ENCODE measurements at regions not wholly inside any gene's neighbourhood (a gene's known extent, or its start where the extent isn't known, plus 50 kb on each side); places are given as distances from the start of the nearest gene placed in this dataset.

- no peak overlapping the region for H3K27ac ChIP-seq (ENCODE audit: insufficient read depth, low read length)
These were observed 403.0 kb upstream of the HS3ST1 start for GRCh38 chr4:11831739-11832138.

More at GRCh38 chr4:11831739-11832138, 403.0 kb upstream of the HS3ST1 start:
- CTCF ChIA-PET: no interaction called here
- WGBS, 2 experiments (ENCODE audit: extremely low coverage in 2 of 2, insufficient read length in 1 of 2): no CpG with 5 or more reads among the region's 5 CpGs
- H3K18ac ChIP-seq (ENCODE audit: low read depth, low read length): no peak overlapping the region
- POLR2A ChIA-PET (ENCODE audit: unreplicated experiment): no interaction called here
- intact Hi-C loops (cut with micrococcal nuclease): no loop called here
- no peak overlapping the region for H3K4me3 ChIP-seq (ENCODE audit: insufficient read depth, low read depth, low read length)
- no peaks in the 10 kb centered on the region for H4K20me1 ChIP-seq (ENCODE audit: insufficient read depth, low read length)
- no peak overlapping the region for H3K4me2 ChIP-seq (ENCODE audit: low read depth, low read length)
- TF ChIP-seq FOS (IDR thresholded peaks at IDR 0.05; ENCODE audit: low read depth, low read length) (no peak), MAFK (IDR thresholded peaks at IDR 0.05; ENCODE audit: low read depth, low read length) (0 out of 2 replicates have a peak, but pooled peaks have one; percentile 14)
- no peak overlapping the region for H2BK15ac ChIP-seq (ENCODE audit: low read depth, low read length)
- H2BK120ac ChIP-seq (ENCODE audit: low read depth, low read length): no peak overlapping the region
- no peak overlapping the region for H2AK9ac ChIP-seq (replicated peaks; ENCODE audit: low read depth, low read length, poor library complexity)
- H2BK5ac ChIP-seq (ENCODE audit: low read depth, low read length, poor library complexity, severe bottlenecking): no peak overlapping the region
- H3K4ac ChIP-seq (ENCODE audit: low read depth, low read length): no peak overlapping the region
- H3K9ac ChIP-seq (ENCODE audit: low read depth, low read length): no peak overlapping the region
- ATAC-seq (ENCODE audit: low read depth) (no peak), DNase-seq (no peak)
- H3K27me3 ChIP-seq (ENCODE audit: control insufficient read depth, insufficient read depth, low read length): no peaks in the 10 kb centered on the region
- H3K14ac ChIP-seq (replicated peaks; ENCODE audit: low read depth, low read length): no peak overlapping the region
- no peaks in the 10 kb centered on the region for H3K4me1 ChIP-seq (ENCODE audit: control insufficient read depth, insufficient read depth, low read length)
- H3K79me1 ChIP-seq (ENCODE audit: low read depth in 1 of 2, low read length in 2 of 2): no peaks in the 10 kb centered on the region
- in situ Hi-C loops (cut with MboI; ENCODE audit: low sequenced_read_pairs): no loop called here
- no peaks in the 10 kb centered on the region for H3K36me3 ChIP-seq (ENCODE audit: control insufficient read depth, insufficient read depth, low read length)
- no peak overlapping the region for H4K91ac ChIP-seq (ENCODE audit: insufficient read depth, low read depth, low read length)
- no peaks in the 10 kb centered on the region for H3K9me3 ChIP-seq (ENCODE audit: control insufficient read depth, insufficient read depth, low read length)
- no peak overlapping the region for H4K5ac ChIP-seq (ENCODE audit: low read depth, low read length)
- H3K56ac ChIP-seq (ENCODE audit: extremely low read depth, insufficient read depth, low read length): no peak overlapping the region
- H3K23ac ChIP-seq (ENCODE audit: low read depth, low read length): no peak overlapping the region
- dilution Hi-C loops (cut with HindIII; ENCODE audit: low sequenced_read_pairs, unreplicated experiment): no loop called here
- no TSS peak for BruUV-seq (replicated peaks)
- no peaks in the 10 kb centered on the region for H3K9me1 ChIP-seq (ENCODE audit: insufficient read depth, low read length)
- H2AFZ ChIP-seq (replicated peaks; ENCODE audit: low read length, poor library complexity): no peak overlapping the region
- no peak overlapping the region for H4K8ac ChIP-seq (ENCODE audit: low read depth in 2 of 2, low read length in 2 of 2)
- no peak overlapping the region for H2BK20ac ChIP-seq (ENCODE audit: low read depth, low read length)
- no peak overlapping the region for H2AK5ac ChIP-seq (ENCODE audit: low read depth, low read length)
